WTC11 (cell line): ENCODE measurements at regions not wholly inside any gene's neighbourhood (a gene's known extent, or its start where the extent isn't known, plus 50 kb on each side); places are given as distances from the start of the nearest gene placed in this dataset.

ENCODE experiments used
- ATAC-seq: fragments of 200-7000 bp; cut with Tn5 transposase; 2 replicates; pipeline ENCODE4 v1.10.0; 2021; ENCODE audit warnings: mild to moderate bottlenecking, moderate library complexity
- CTCF ChIA-PET: fragments of 300-600 bp; sonication (Branson Sonifier 250); formaldehyde crosslinking; loops from one replicate; lab custom pipeline; 2021; ENCODE audit warnings: antibody characterized with exemption; lab: Charles Lee
- POLR2A ChIA-PET: fragments of 350-600 bp; sonication (Branson Sonifier 250); formaldehyde crosslinking; loops from one replicate; lab custom pipeline; 2021; ENCODE audit warnings: antibody characterized with exemption; lab: Charles Lee
- DNase-seq: peaks from one replicate; pipeline ENCODE4 v3.0.0; 2021; ENCODE audit warnings: low spot score
- H3K27ac Mint-ChIP-seq: 2 replicates; pipeline ENCODE4 v1.8.0; 2021; ENCODE audit warnings: mixed read lengths
- H3K27me3 Mint-ChIP-seq: 2 replicates; pipeline ENCODE4 v1.8.0; 2021; ENCODE audit warnings: low read depth, mild to moderate bottlenecking, moderate library complexity, mixed read lengths
- H3K36me3 Mint-ChIP-seq: 2 replicates; pipeline ENCODE4 v1.8.0; 2021; ENCODE audit warnings: mixed read lengths
- H3K4me1 Mint-ChIP-seq: 2 replicates; pipeline ENCODE4 v1.8.0; 2022; ENCODE audit warnings: mixed read lengths
- H3K4me3 Mint-ChIP-seq: 2 replicates; pipeline ENCODE4 v1.8.0; 2021; ENCODE audit warnings: mild to moderate bottlenecking, moderate library complexity, mixed read lengths
- H3K9me3 Mint-ChIP-seq: 2 replicates; pipeline ENCODE4 v1.8.0; 2021; ENCODE audit warnings: mixed read lengths
- ATF2 ChIP-seq: sonication (generic); formaldehyde crosslinking; IDR thresholded peaks from 2 replicates; pipeline ENCODE4 v1.8.1; 2022; ENCODE audit warnings: low read depth, missing genetic modification reagents, borderline replicate concordance
- E2F1 ChIP-seq: sonication (generic); formaldehyde crosslinking; IDR thresholded peaks from 2 replicates; pipeline ENCODE4 v1.8.0; 2022; ENCODE audit warnings: mild to moderate bottlenecking, missing genetic modification reagents
- ERG ChIP-seq: fragments of 250-450 bp; sonication (Bioruptor Pico); IDR thresholded peaks from 2 replicates; pipeline ENCODE4 v1.8.0; 2021; ENCODE audit warnings: mild to moderate bottlenecking
- GRHL2 ChIP-seq: fragments of 250-450 bp; sonication (Bioruptor Pico); IDR thresholded peaks from 2 replicates; pipeline ENCODE4 v1.8.0; 2022; ENCODE audit warnings: mild to moderate bottlenecking, moderate library complexity; ENCODE audit not compliant: insufficient replicate concordance, severe bottlenecking
- HMGA2 ChIP-seq: fragments of 250-450 bp; sonication (Bioruptor Pico); IDR thresholded peaks from 2 replicates; pipeline ENCODE4 v1.4.0; 2021; ENCODE audit warnings: mild to moderate bottlenecking, moderate library complexity
- JUN ChIP-seq: sonication (generic); formaldehyde crosslinking; IDR thresholded peaks from 2 replicates; pipeline ENCODE4 v1.8.0; 2023; ENCODE audit warnings: mild to moderate bottlenecking, missing genetic modification reagents
- MLX ChIP-seq: sonication (generic); formaldehyde crosslinking; IDR thresholded peaks from 2 replicates; pipeline ENCODE4 v1.8.1; 2023; ENCODE audit warnings: mild to moderate bottlenecking, missing genetic modification reagents, moderate library complexity
- MYBL2 ChIP-seq: sonication (generic); formaldehyde crosslinking; IDR thresholded peaks from 2 replicates; pipeline ENCODE4 v1.8.1; 2023; ENCODE audit warnings: mild to moderate bottlenecking, moderate library complexity, missing genetic modification reagents
- NFE2L1 ChIP-seq: sonication (generic); formaldehyde crosslinking; IDR thresholded peaks from 2 replicates; pipeline ENCODE4 v1.8.1; 2023; ENCODE audit warnings: missing genetic modification reagents
- NFYB ChIP-seq: sonication (generic); formaldehyde crosslinking; conservative IDR thresholded peaks from 2 replicates; pipeline ENCODE4 v1.8.0; 2022; ENCODE audit warnings: low read depth, missing genetic modification reagents
- PRDM15 ChIP-seq: sonication (generic); formaldehyde crosslinking; IDR thresholded peaks from 2 replicates; pipeline ENCODE4 v1.8.0; 2022; ENCODE audit warnings: missing genetic modification reagents
- PRRX2 ChIP-seq: fragments of 250-450 bp; sonication (Bioruptor Pico); IDR thresholded peaks from 2 replicates; pipeline ENCODE4 v1.8.0; 2021; ENCODE audit warnings: mild to moderate bottlenecking
- RELA ChIP-seq: sonication (generic); formaldehyde crosslinking; IDR thresholded peaks from 2 replicates; pipeline ENCODE4 v1.8.1; 2022; ENCODE audit warnings: missing genetic modification reagents, mild to moderate bottlenecking, borderline replicate concordance
- TEAD1 ChIP-seq: sonication (generic); formaldehyde crosslinking; IDR thresholded peaks from 2 replicates; pipeline ENCODE4 v1.8.0; 2022; ENCODE audit warnings: mild to moderate bottlenecking, missing genetic modification reagents
- ZNF121 ChIP-seq: sonication (generic); formaldehyde crosslinking; IDR thresholded peaks from 2 replicates; pipeline ENCODE4 v1.8.0; 2023; ENCODE audit warnings: missing genetic modification reagents
- ZNF317 ChIP-seq: sonication (generic); formaldehyde crosslinking; IDR thresholded peaks from 2 replicates; pipeline ENCODE4 v1.8.1; 2023; ENCODE audit warnings: low read depth, mild to moderate bottlenecking, moderate library complexity, missing genetic modification reagents, borderline replicate concordance
- ZNF512 ChIP-seq: sonication (generic); formaldehyde crosslinking; IDR thresholded peaks from 2 replicates; pipeline ENCODE4 v1.8.1; 2022; ENCODE audit warnings: missing genetic modification reagents, borderline replicate concordance
- ZSCAN18 ChIP-seq: fragments of 250-450 bp; sonication (Bioruptor Pico); IDR thresholded peaks from 2 replicates; pipeline ENCODE4 v2.1.2; 2022; ENCODE audit warnings: mild to moderate bottlenecking, moderate library complexity

GRCh38 chr21:38144193-38144592 lies 112.6 kb upstream of the KCNJ15 start:
- no peaks in the 10 kb centered on the region; the same call in none of the 2 replicates for H3K27me3 Mint-ChIP-seq
- no peak overlapping the region for H3K27ac Mint-ChIP-seq
- ATAC-seq (no peak), DNase-seq (no peak)
- peaks cover 16% of the 10 kb centered on the region for H3K4me1 Mint-ChIP-seq
- TF ChIP-seq HMGA2 (CRISPR knock-in tag) (no peak), ZNF121 (CRISPR knock-in tag) (no peak), MLX (CRISPR knock-in tag) (no peak), TEAD1 (CRISPR knock-in tag) (no peak), ZSCAN18 (CRISPR knock-in tag) (no peak), PRDM15 (CRISPR knock-in tag) (no peak), NFE2L1 (CRISPR knock-in tag) (no peak), ZNF317 (CRISPR knock-in tag) (no peak), MYBL2 (CRISPR knock-in tag) (no peak), ZNF512 (CRISPR knock-in tag) (no peak), NFYB (CRISPR knock-in tag) (no peak), E2F1 (CRISPR knock-in tag) (no peak), RELA (CRISPR knock-in tag) (no peak), GRHL2 (no peak), ATF2 (CRISPR knock-in tag) (no peak), PRRX2 (CRISPR knock-in tag) (no peak), JUN (CRISPR knock-in tag) (no peak), ERG (CRISPR knock-in tag) (no peak)
- POLR2A ChIA-PET: no interaction called here
- H3K36me3 Mint-ChIP-seq: peaks cover 7% of the 10 kb centered on the region
- H3K4me3 Mint-ChIP-seq: no peak overlapping the region
- CTCF ChIA-PET: no interaction called here
- H3K9me3 Mint-ChIP-seq: peaks cover 38% of the 10 kb centered on the region
